GM12864 (cell line): ENCODE measurements at regions not wholly inside any gene's neighbourhood (a gene's known extent, or its start where the extent isn't known, plus 50 kb on each side); places are given as distances from the start of the nearest gene placed in this dataset.

ENCODE experiments used
- DNase-seq: peaks from one replicate; pipeline ENCODE4 v3.0.0-alpha.2; 2011; ENCODE audit warnings: low read depth
- H3K4me3 ChIP-seq: 2 replicates; pipeline ENCODE4 v1.5.1; 2011; ENCODE audit warnings: mild to moderate bottlenecking, low read depth, low read length, control low read depth
- CTCF ChIP-seq: IDR thresholded peaks from 2 replicates; pipeline ENCODE4 v1.5.1; 2011; ENCODE audit warnings: low read depth, mild to moderate bottlenecking, moderate library complexity, low read length, control low read depth, inconsistent platforms; ENCODE audit errors: missing control alignments

GRCh38 chr13:105074755-105075154 lies 1460.7 kb downstream of the EFNB2 start:
- TF ChIP-seq CTCF = no peak
- H3K4me3 ChIP-seq = no peak overlapping the region
- no peak for DNase-seq

- TF ChIP-seq CTCF = no peak
- no peak overlapping the region for H3K4me3 ChIP-seq
- no peak for DNase-seq
These were observed 1462.4 kb downstream of the EFNB2 start for GRCh38 chr13:105073041-105073440.

GRCh38 chr13:105070452-105070851 lies 1465.0 kb downstream of the EFNB2 start:
- H3K4me3 ChIP-seq = no peak overlapping the region
- TF ChIP-seq CTCF = no peak
- DNase-seq = no peak

GRCh38 chr13:105069106-105069505 lies 1466.4 kb downstream of the EFNB2 start:
- no peak for TF ChIP-seq CTCF
- DNase-seq = no peak
- H3K4me3 ChIP-seq = no peak overlapping the region

GRCh38 chr13:105063676-105064075 lies 1471.8 kb downstream of the EFNB2 start:
- TF ChIP-seq CTCF = no peak
- no peak overlapping the region for H3K4me3 ChIP-seq

GRCh38 chr13:105059786-105060185 lies 1475.7 kb downstream of the EFNB2 start:
- no peak for TF ChIP-seq CTCF
- no peak overlapping the region for H3K4me3 ChIP-seq
- no peak for DNase-seq

More at GRCh38 chr13:105063676-105064075, 1471.8 kb downstream of the EFNB2 start:
- no peak for DNase-seq

- TF ChIP-seq CTCF = no peak
- H3K4me3 ChIP-seq = no peak overlapping the region
- DNase-seq = no peak
These were observed 1476.9 kb downstream of the EFNB2 start for GRCh38 chr13:105058517-105058916.
